Fibroblast of lung (primary cell): ENCODE measurements at regions not wholly inside any gene's neighbourhood (a gene's known extent, or its start where the extent isn't known, plus 50 kb on each side); places are given as distances from the start of the nearest gene placed in this dataset.

Experiments used
- DNase-seq, 2 donors: peaks; one replicate each; pipeline versions ENCODE4 v3.0.0 to v3.0.0-alpha.2; 2010; ENCODE audit warnings: low read depth in 2 of 2
- H2AFZ ChIP-seq: 2 replicates; pipeline ENCODE4 v1.5.1; 2012; ENCODE audit warnings: low read length, control low read depth, inconsistent platforms
- H3K27ac ChIP-seq: 2 replicates; pipeline ENCODE4 v1.5.1; 2011; ENCODE audit warnings: low read length, control low read depth; ENCODE audit not compliant: insufficient read depth
- H3K27me3 ChIP-seq: 2 replicates; pipeline ENCODE4 v1.5.1; 2011; ENCODE audit warnings: mild to moderate bottlenecking, low read length; ENCODE audit not compliant: control insufficient read depth, insufficient read depth
- H3K36me3 ChIP-seq: 2 replicates; pipeline ENCODE4 v1.5.1; 2011; ENCODE audit warnings: low read length; ENCODE audit not compliant: control insufficient read depth, insufficient read depth
- H3K4me1 ChIP-seq: 2 replicates; pipeline ENCODE4 v1.5.1; 2011; ENCODE audit warnings: low read length; ENCODE audit not compliant: control insufficient read depth, insufficient read depth; ENCODE audit errors: extremely low read depth
- H3K4me2 ChIP-seq: 2 replicates; pipeline ENCODE4 v1.5.1; 2011; ENCODE audit warnings: low read length, control low read depth; ENCODE audit not compliant: insufficient read depth; ENCODE audit errors: extremely low read depth
- H3K4me3 ChIP-seq, 4 experiments: fragments of 200-600 bp in 1 of 4; sonication (generic) in 1 of 4; replicated peaks in 1 of 4; 2 replicates each; pipeline ENCODE4 v1.5.1; 2011 to 2016; ENCODE audit warnings: low read length in 4 of 4, low read depth in 3 of 4, mild to moderate bottlenecking in 3 of 4, control low read depth in 2 of 4, inconsistent platforms in 1 of 4, mixed read lengths in 1 of 4; ENCODE audit not compliant: insufficient read depth in 1 of 4; ENCODE audit errors: control extremely low read depth in 1 of 4
- H3K79me2 ChIP-seq: 2 replicates; pipeline ENCODE4 v1.5.1; 2012; ENCODE audit warnings: mild to moderate bottlenecking, low read length, inconsistent platforms; ENCODE audit not compliant: control insufficient read depth, insufficient read depth
- H3K9ac ChIP-seq: 2 replicates; pipeline ENCODE4 v1.5.1; 2011; ENCODE audit warnings: mild to moderate bottlenecking, low read length, control low read depth; ENCODE audit not compliant: insufficient read depth
- H3K9me3 ChIP-seq: 2 replicates; pipeline ENCODE4 v1.5.1; 2012; ENCODE audit warnings: low read depth, low read length; ENCODE audit not compliant: control insufficient read depth, insufficient read depth
- H4K20me1 ChIP-seq: 2 replicates; pipeline ENCODE4 v1.5.1; 2011; ENCODE audit warnings: low read length; ENCODE audit not compliant: control insufficient read depth, insufficient read depth; ENCODE audit errors: extremely low read depth
- CTCF ChIP-seq, 2 donors: IDR thresholded peaks in 1 of 2; conservative IDR thresholded peaks in 1 of 2; 1 replicate in 1 of 2; 2 replicates in 1 of 2; pipeline ENCODE4 v1.5.1; 2011 to 2012; ENCODE audit warnings: low read length in 2 of 2, control low read depth in 1 of 2, inconsistent platforms in 1 of 2, low read depth in 1 of 2, mild to moderate bottlenecking in 1 of 2
- EZH2 ChIP-seq: IDR thresholded peaks from 2 replicates; pipeline ENCODE4 v1.5.1; 2012; ENCODE audit warnings: low read length, control low read depth, mild to moderate bottlenecking; ENCODE audit errors: missing control alignments

GRCh38 chr20:40314278-40314677, 374.8 kb downstream of the MAFB start:
- no peaks in the 10 kb centered on the region for H3K79me2 ChIP-seq
- H3K36me3 ChIP-seq: no peaks in the 10 kb centered on the region
- TF ChIP-seq CTCF (conservative IDR thresholded peaks at IDR 0.05 in 1 of 2, IDR thresholded peaks at IDR 0.05 in 1 of 2; ENCODE audit: low read depth in 1 of 2, low read length in 2 of 2) (no peak), EZH2 (no peak)
- no peak overlapping the region for H3K9ac ChIP-seq
- H2AFZ ChIP-seq: no peak overlapping the region
- no peaks in the 10 kb centered on the region for H3K4me1 ChIP-seq
- H4K20me1 ChIP-seq: no peaks in the 10 kb centered on the region
- no peaks in the 10 kb centered on the region for H3K9me3 ChIP-seq
- no peak overlapping the region for H3K4me3 ChIP-seq
- DNase-seq: no peak
- no peak overlapping the region for H3K27ac ChIP-seq
- no peaks in the 10 kb centered on the region for H3K27me3 ChIP-seq
- no peak overlapping the region for H3K4me2 ChIP-seq

DNA sequence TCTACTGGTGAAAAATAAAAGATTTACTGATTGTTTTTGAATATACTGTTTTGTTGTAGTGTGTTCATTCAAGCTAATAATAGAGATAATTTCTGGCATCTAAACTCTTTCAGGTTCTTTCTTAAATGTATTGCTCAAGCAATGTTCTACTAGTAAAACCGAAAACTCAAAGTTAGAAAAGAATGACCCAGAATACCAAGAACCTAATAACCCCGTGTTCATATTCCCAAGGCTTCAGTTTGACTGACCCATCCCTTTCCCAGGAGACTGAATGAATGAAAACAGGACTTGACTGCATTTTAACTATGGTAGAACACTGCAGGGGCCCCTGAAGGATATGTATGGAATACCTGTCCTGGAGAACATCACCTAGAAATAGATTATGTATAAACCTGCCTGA, 375.3 kb downstream of the MAFB start:
- Histone ChIP-seq H3K79me2 (no peaks in the 10 kb centered on the region), H3K27ac (no peak overlapping the region), H3K9me3 (no peaks in the 10 kb centered on the region), H4K20me1 (no peaks in the 10 kb centered on the region), H2AFZ (no peak overlapping the region), H3K4me1 (no peaks in the 10 kb centered on the region), H3K27me3 (no peaks in the 10 kb centered on the region), H3K9ac (no peak overlapping the region), H3K4me2 (no peak overlapping the region), H3K36me3 (no peaks in the 10 kb centered on the region), H3K4me3 (no peak overlapping the region)
- TF ChIP-seq CTCF (conservative IDR thresholded peaks at IDR 0.05 in 1 of 2, IDR thresholded peaks at IDR 0.05 in 1 of 2; ENCODE audit: low read depth in 1 of 2, low read length in 2 of 2): no peak
- TF ChIP-seq EZH2: no peak
- DNase-seq: no peak

GRCh38 chr20:40309731-40310130, 379.3 kb downstream of the MAFB start:
- Histone ChIP-seq H3K4me3 (no peak overlapping the region), H3K27me3 (no peaks in the 10 kb centered on the region), H3K4me2 (no peak overlapping the region), H3K79me2 (no peaks in the 10 kb centered on the region), H3K27ac (no peak overlapping the region), H3K36me3 (no peaks in the 10 kb centered on the region), H3K9me3 (no peaks in the 10 kb centered on the region), H3K4me1 (no peaks in the 10 kb centered on the region), H3K9ac (no peak overlapping the region), H2AFZ (no peak overlapping the region), H4K20me1 (no peaks in the 10 kb centered on the region)
- TF ChIP-seq CTCF (conservative IDR thresholded peaks at IDR 0.05 in 1 of 2, IDR thresholded peaks at IDR 0.05 in 1 of 2; ENCODE audit: low read depth in 1 of 2, low read length in 2 of 2) (no peak), EZH2 (no peak)
- no peak for DNase-seq
